C4-2B (cell line): ENCODE measurements at regions not wholly inside any gene's neighbourhood (a gene's known extent, or its start where the extent isn't known, plus 50 kb on each side); places are given as distances from the start of the nearest gene placed in this dataset.

Experiments
- ZFX ChIP-seq: fragments of 450-650 bp; IDR thresholded peaks from 2 replicates; pipeline ENCODE4 v1.6.1; 2017
- TF ChIP-seq, protein P1 (sequence below): fragments of 450-650 bp; conservative IDR thresholded peaks from 2 replicates; pipeline ENCODE4 v1.5.1; 2017; ENCODE audit warnings: mild to moderate bottlenecking

- TF ChIP-seq, protein P1, sequence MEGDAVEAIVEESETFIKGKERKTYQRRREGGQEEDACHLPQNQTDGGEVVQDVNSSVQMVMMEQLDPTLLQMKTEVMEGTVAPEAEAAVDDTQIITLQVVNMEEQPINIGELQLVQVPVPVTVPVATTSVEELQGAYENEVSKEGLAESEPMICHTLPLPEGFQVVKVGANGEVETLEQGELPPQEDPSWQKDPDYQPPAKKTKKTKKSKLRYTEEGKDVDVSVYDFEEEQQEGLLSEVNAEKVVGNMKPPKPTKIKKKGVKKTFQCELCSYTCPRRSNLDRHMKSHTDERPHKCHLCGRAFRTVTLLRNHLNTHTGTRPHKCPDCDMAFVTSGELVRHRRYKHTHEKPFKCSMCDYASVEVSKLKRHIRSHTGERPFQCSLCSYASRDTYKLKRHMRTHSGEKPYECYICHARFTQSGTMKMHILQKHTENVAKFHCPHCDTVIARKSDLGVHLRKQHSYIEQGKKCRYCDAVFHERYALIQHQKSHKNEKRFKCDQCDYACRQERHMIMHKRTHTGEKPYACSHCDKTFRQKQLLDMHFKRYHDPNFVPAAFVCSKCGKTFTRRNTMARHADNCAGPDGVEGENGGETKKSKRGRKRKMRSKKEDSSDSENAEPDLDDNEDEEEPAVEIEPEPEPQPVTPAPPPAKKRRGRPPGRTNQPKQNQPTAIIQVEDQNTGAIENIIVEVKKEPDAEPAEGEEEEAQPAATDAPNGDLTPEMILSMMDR, result no peak
- TF ChIP-seq ZFX, result no peak
These were observed 268.7 kb upstream of the AGTR1 start for GRCh38 chr3:148428862-148429605.
